ENCODE measurements at regions not wholly inside any gene's neighbourhood (a gene's known extent, or its start where the extent isn't known, plus 50 kb on each side); places are given as distances from the start of the nearest gene placed in this dataset.

DNA sequence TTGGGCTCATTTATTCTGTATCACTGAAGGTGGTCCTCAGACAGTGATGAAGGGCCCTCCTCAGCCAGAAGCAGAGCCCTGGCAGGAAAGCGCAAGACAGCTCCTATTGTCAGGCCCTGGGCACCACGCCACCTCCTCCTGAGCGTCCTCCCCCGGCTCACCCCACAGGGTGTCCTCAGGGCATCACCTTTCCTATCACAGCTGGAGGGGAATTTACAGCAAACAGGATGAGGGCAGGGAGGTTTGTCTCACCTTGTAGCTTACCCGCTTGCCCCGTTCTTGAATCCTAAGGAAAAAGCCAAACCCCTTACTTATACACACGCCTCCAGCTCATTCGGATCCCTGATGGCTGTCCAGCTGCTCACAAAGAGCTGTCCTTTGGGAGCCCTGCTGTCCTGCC lies 50.2 kb upstream of the LANCL2 start:
- TF ChIP-seq EP300 (IDR thresholded peaks at IDR 0.05) = no peak
- no peak for TF ChIP-seq CHD4 (IDR thresholded peaks at IDR 0.05; ENCODE audit: borderline replicate concordance)
- no peak for TF ChIP-seq POLR2A (IDR thresholded peaks at IDR 0.05; ENCODE audit: low read length)
- TF ChIP-seq, protein P1, sequence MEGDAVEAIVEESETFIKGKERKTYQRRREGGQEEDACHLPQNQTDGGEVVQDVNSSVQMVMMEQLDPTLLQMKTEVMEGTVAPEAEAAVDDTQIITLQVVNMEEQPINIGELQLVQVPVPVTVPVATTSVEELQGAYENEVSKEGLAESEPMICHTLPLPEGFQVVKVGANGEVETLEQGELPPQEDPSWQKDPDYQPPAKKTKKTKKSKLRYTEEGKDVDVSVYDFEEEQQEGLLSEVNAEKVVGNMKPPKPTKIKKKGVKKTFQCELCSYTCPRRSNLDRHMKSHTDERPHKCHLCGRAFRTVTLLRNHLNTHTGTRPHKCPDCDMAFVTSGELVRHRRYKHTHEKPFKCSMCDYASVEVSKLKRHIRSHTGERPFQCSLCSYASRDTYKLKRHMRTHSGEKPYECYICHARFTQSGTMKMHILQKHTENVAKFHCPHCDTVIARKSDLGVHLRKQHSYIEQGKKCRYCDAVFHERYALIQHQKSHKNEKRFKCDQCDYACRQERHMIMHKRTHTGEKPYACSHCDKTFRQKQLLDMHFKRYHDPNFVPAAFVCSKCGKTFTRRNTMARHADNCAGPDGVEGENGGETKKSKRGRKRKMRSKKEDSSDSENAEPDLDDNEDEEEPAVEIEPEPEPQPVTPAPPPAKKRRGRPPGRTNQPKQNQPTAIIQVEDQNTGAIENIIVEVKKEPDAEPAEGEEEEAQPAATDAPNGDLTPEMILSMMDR (IDR thresholded peaks at IDR 0.05) = no peak
- no peak for TF ChIP-seq MAZ (IDR thresholded peaks at IDR 0.05; ENCODE audit: borderline replicate concordance, low read depth, low read length)
- TF ChIP-seq, protein P2, sequence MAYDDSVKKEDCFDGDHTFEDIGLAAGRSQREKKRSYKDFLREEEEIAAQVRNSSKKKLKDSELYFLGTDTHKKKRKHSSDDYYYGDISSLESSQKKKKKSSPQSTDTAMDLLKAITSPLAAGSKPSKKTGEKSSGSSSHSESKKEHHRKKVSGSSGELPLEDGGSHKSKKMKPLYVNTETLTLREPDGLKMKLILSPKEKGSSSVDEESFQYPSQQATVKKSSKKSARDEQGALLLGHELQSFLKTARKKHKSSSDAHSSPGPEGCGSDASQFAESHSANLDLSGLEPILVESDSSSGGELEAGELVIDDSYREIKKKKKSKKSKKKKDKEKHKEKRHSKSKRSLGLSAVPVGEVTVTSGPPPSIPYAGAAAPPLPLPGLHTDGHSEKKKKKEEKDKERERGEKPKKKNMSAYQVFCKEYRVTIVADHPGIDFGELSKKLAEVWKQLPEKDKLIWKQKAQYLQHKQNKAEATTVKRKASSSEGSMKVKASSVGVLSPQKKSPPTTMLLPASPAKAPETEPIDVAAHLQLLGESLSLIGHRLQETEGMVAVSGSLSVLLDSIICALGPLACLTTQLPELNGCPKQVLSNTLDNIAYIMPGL (CRISPR knock-in tag; IDR thresholded peaks at IDR 0.05; ENCODE audit: borderline replicate concordance) = no peak
- no peak for TF ChIP-seq RAD21 (conservative IDR thresholded peaks at IDR 0.05 in 1 of 2, IDR thresholded peaks at IDR 0.05 in 1 of 2)
- TF ChIP-seq, protein P3, sequence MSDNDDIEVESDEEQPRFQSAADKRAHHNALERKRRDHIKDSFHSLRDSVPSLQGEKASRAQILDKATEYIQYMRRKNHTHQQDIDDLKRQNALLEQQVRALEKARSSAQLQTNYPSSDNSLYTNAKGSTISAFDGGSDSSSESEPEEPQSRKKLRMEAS (IDR thresholded peaks at IDR 0.05) = no peak
- TF ChIP-seq, protein P4, sequence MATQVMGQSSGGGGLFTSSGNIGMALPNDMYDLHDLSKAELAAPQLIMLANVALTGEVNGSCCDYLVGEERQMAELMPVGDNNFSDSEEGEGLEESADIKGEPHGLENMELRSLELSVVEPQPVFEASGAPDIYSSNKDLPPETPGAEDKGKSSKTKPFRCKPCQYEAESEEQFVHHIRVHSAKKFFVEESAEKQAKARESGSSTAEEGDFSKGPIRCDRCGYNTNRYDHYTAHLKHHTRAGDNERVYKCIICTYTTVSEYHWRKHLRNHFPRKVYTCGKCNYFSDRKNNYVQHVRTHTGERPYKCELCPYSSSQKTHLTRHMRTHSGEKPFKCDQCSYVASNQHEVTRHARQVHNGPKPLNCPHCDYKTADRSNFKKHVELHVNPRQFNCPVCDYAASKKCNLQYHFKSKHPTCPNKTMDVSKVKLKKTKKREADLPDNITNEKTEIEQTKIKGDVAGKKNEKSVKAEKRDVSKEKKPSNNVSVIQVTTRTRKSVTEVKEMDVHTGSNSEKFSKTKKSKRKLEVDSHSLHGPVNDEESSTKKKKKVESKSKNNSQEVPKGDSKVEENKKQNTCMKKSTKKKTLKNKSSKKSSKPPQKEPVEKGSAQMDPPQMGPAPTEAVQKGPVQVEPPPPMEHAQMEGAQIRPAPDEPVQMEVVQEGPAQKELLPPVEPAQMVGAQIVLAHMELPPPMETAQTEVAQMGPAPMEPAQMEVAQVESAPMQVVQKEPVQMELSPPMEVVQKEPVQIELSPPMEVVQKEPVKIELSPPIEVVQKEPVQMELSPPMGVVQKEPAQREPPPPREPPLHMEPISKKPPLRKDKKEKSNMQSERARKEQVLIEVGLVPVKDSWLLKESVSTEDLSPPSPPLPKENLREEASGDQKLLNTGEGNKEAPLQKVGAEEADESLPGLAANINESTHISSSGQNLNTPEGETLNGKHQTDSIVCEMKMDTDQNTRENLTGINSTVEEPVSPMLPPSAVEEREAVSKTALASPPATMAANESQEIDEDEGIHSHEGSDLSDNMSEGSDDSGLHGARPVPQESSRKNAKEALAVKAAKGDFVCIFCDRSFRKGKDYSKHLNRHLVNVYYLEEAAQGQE (IDR thresholded peaks at IDR 0.05) = no peak
- no peak for TF ChIP-seq BHLHE40 (IDR thresholded peaks at IDR 0.05; ENCODE audit: low read depth, low read length)
- TF ChIP-seq RCOR1 (IDR thresholded peaks at IDR 0.05; ENCODE audit: low read depth, low read length) = no peak
- TF ChIP-seq CBX2 (IDR thresholded peaks at IDR 0.05; ENCODE audit: borderline replicate concordance, low read depth) = no peak
